ENCODE measurements at regions not wholly inside any gene's neighbourhood (a gene's known extent, or its start where the extent isn't known, plus 50 kb on each side); places are given as distances from the start of the nearest gene placed in this dataset.

DNA sequence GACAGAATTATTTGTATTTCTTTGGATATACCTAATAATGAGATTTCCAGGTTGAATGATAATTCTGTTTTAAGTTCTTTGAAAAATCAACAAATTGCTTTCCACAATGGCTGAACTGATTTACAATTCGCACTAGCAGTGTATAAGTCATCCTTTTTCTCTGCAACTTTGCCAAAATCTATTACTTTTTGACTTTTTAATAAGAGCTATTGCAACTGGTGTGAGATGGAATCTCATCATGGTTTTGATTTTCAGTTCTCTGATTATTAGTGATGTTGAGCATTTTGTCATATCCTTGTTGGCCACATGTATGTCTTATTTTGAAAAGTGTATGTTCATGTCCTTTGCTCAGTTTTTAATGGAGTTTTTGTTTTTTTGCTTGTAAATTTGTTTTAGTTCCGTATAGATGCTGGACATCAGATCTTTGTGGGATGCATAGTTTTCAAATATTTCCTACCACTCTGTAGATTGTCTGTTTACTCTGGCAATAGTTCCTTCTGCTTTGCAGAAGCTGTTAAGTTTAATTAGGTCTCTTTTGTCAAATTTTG lies 409.8 kb upstream of the CITED2 start:
- DNase-seq (ENCODE audit: low read depth, low spot score) = no peak

DNA sequence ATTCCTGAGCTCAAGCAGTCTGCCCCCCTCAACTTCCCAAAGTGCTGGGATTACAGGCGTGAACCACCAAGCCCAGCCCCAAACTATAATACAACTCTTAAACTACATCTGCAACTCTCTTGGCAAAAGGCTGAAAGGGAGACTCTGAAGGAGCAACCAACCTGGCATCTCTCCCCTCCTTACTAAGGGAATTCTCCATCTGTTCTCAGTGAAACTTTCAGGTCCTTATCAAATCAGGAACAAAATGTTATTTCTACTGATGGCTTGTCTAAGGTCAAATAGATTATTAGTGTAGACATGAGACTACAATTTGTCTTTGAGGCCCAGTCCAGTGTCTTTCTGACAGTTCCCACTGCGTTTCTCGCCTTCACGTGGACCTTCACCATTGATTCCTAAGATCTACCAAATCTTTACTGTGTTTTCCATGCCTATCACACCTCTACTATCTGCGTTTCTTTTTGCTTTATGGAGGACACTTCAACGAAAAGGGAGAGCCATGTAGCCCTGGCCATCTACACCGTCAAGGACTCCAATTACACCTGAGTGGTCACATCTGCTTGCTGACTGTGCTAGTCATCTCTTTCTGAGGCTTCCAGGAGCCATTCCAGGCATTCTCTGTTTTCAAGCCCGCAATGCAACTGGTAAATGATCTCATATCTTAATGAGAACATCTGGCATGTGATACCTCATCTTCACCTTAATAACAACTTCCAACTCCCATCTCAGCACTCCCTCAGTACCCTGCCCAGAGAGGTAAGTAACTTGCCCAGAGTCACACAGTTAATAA lies 405.7 kb upstream of the CITED2 start:
- H3K9ac ChIP-seq (ENCODE audit: insufficient read length, low read depth) = no peak overlapping the region
- TF ChIP-seq SUZ12 (IDR thresholded peaks at IDR 0.05; ENCODE audit: extremely low read depth, insufficient read depth, insufficient read length) (no peak), YY1 (IDR thresholded peaks at IDR 0.05; ENCODE audit: insufficient read depth, insufficient read length) (no peak), ZNF274 (IDR thresholded peaks at IDR 0.05; ENCODE audit: low read depth, low read length) (no peak)
- H3K27me3 ChIP-seq (ENCODE audit: insufficient read depth, insufficient read length) = no peaks in the 10 kb centered on the region
- H3K4me1 ChIP-seq (ENCODE audit: insufficient read depth, insufficient read length) = peaks cover 2% of the 10 kb centered on the region
- no peaks in the 10 kb centered on the region for H3K36me3 ChIP-seq (ENCODE audit: insufficient read depth, insufficient read length, low read length)
- DNase-seq (ENCODE audit: low read depth, low spot score) = no peak
- no peak overlapping the region for H3K4me3 ChIP-seq (ENCODE audit: insufficient read length, low read depth)
- H3K9me3 ChIP-seq (ENCODE audit: insufficient read depth, low read length) = peaks cover 8% of the 10 kb centered on the region

More for the DNA sequence above, 409.8 kb upstream of the CITED2 start:
- TF ChIP-seq SUZ12 (IDR thresholded peaks at IDR 0.05; ENCODE audit: extremely low read depth, insufficient read depth, insufficient read length) (no peak), YY1 (IDR thresholded peaks at IDR 0.05; ENCODE audit: insufficient read depth, insufficient read length) (no peak), ZNF274 (IDR thresholded peaks at IDR 0.05; ENCODE audit: low read depth, low read length) (no peak)
- no peaks in the 10 kb centered on the region for H3K4me1 ChIP-seq (ENCODE audit: insufficient read depth, insufficient read length)
- H3K4me3 ChIP-seq (ENCODE audit: insufficient read length, low read depth) = no peak overlapping the region
- no peaks in the 10 kb centered on the region for H3K27me3 ChIP-seq (ENCODE audit: insufficient read depth, insufficient read length)
- H3K9me3 ChIP-seq (ENCODE audit: insufficient read depth, low read length) = peaks cover 8% of the 10 kb centered on the region
- H3K36me3 ChIP-seq (ENCODE audit: insufficient read depth, insufficient read length, low read length) = no peaks in the 10 kb centered on the region
- H3K9ac ChIP-seq (ENCODE audit: insufficient read length, low read depth) = no peak overlapping the region

DNA sequence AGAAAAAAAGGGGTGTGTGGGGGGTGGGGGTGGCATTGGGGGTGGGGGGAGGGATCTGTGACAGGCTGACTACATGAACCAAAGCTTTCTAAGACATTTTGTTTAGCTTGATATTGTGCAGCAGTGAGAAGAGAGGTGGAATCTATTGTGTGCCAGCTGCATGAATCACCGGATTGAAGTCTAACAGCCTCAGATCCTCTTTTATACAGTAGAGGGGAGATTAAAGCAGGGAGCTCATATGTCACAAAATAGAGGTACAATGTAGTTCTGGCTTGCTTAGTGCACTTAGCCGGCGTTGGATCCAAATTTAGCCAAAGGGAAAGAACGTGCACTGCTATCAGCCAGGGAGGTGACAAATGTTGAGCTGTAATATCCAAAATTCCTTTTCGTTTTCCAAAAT lies 404.2 kb upstream of the CITED2 start:
- Histone ChIP-seq H3K9ac (ENCODE audit: insufficient read length, low read depth) (no peak overlapping the region), H3K27me3 (ENCODE audit: insufficient read depth, insufficient read length) (no peaks in the 10 kb centered on the region), H3K36me3 (ENCODE audit: insufficient read depth, insufficient read length, low read length) (no peaks in the 10 kb centered on the region), H3K4me3 (ENCODE audit: insufficient read length, low read depth) (no peak overlapping the region), H3K4me1 (ENCODE audit: insufficient read depth, insufficient read length) (peaks cover 2% of the 10 kb centered on the region), H3K9me3 (ENCODE audit: insufficient read depth, low read length) (peaks cover under 1% of the 10 kb centered on the region; the same call in 1 of the 2 replicates)
- DNase-seq (ENCODE audit: low read depth, low spot score) = no peak
- no peak for TF ChIP-seq ZNF274 (IDR thresholded peaks at IDR 0.05; ENCODE audit: low read depth, low read length)
- no peak for TF ChIP-seq YY1 (IDR thresholded peaks at IDR 0.05; ENCODE audit: insufficient read depth, insufficient read length)
- TF ChIP-seq SUZ12 (IDR thresholded peaks at IDR 0.05; ENCODE audit: extremely low read depth, insufficient read depth, insufficient read length) = no peak

DNA sequence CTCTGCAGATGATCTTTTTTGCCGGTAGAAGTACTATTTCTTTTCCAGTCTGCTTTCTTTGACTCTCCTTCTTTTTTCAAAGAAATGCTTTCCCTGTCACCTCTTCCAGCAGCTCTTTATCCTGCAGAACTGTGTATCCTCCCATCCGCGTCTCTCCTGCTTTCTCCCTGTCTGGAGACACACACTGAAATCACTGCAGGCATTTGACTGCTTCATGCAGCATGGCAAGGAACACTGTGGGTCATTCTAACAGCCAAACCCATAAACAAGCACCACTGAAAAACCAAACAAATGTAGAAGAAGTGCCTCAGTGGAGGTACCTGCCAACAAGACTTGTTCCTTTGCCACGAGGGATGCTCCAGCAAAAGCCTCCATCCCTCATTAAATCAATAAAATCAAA lies 403.7 kb upstream of the CITED2 start:
- no peak for DNase-seq (ENCODE audit: low read depth, low spot score)

DNA sequence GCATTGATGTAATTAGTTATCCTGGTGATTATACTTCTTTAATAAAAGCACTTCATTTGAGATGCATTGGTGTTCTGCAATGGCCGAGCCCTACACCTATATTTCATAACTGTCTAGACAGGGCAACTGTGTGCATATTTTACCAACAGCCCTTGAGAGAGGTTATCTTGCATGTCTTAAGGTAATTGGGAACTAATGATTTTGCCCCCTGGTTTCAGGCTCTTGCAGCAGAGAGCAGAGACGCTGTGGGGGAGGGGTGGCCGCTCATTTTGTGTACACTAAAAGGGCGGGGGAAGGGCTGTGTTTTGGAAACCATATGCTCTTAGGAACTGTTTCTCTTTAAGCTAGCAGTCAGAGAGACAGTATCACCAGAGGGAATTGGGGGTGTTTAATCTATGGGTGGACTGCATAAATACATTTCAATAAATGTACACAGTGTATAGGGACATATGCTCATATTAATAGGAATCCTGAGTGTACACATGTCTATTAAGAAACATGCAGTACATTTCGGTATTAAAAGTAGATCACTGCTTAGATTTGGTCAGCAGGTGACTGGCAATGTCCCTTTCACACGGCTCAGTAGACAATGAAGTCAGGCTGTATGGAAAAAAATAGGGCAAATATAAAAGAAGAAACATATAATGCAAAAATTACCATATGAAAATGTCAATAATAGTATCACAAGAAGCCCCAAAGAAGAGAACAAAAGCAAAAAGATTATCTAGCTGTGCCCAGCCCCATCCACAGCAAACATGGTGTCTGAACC lies 402.9 kb upstream of the CITED2 start:
- H3K27me3 ChIP-seq (ENCODE audit: insufficient read depth, insufficient read length) = no peaks in the 10 kb centered on the region
- no peak overlapping the region for H3K9ac ChIP-seq (ENCODE audit: insufficient read length, low read depth)
- no peaks in the 10 kb centered on the region for H3K9me3 ChIP-seq (ENCODE audit: insufficient read depth, low read length)
- TF ChIP-seq ZNF274 (IDR thresholded peaks at IDR 0.05; ENCODE audit: low read depth, low read length) (no peak), YY1 (IDR thresholded peaks at IDR 0.05; ENCODE audit: insufficient read depth, insufficient read length) (no peak), SUZ12 (IDR thresholded peaks at IDR 0.05; ENCODE audit: extremely low read depth, insufficient read depth, insufficient read length) (no peak)
- H3K36me3 ChIP-seq (ENCODE audit: insufficient read depth, insufficient read length, low read length) = no peaks in the 10 kb centered on the region
- no peak for DNase-seq (ENCODE audit: low read depth, low spot score)
- peaks cover 2% of the 10 kb centered on the region for H3K4me1 ChIP-seq (ENCODE audit: insufficient read depth, insufficient read length)
- no peak overlapping the region for H3K4me3 ChIP-seq (ENCODE audit: insufficient read length, low read depth)

More for the DNA sequence above, 403.7 kb upstream of the CITED2 start:
- TF ChIP-seq ZNF274 (IDR thresholded peaks at IDR 0.05; ENCODE audit: low read depth, low read length) (no peak), SUZ12 (IDR thresholded peaks at IDR 0.05; ENCODE audit: extremely low read depth, insufficient read depth, insufficient read length) (no peak), YY1 (IDR thresholded peaks at IDR 0.05; ENCODE audit: insufficient read depth, insufficient read length) (no peak)
- Histone ChIP-seq H3K4me3 (ENCODE audit: insufficient read length, low read depth) (no peak overlapping the region), H3K4me1 (ENCODE audit: insufficient read depth, insufficient read length) (peaks cover 2% of the 10 kb centered on the region), H3K27me3 (ENCODE audit: insufficient read depth, insufficient read length) (no peaks in the 10 kb centered on the region), H3K36me3 (ENCODE audit: insufficient read depth, insufficient read length, low read length) (no peaks in the 10 kb centered on the region), H3K9me3 (ENCODE audit: insufficient read depth, low read length) (no peaks in the 10 kb centered on the region), H3K9ac (ENCODE audit: insufficient read length, low read depth) (no peak overlapping the region)

DNA sequence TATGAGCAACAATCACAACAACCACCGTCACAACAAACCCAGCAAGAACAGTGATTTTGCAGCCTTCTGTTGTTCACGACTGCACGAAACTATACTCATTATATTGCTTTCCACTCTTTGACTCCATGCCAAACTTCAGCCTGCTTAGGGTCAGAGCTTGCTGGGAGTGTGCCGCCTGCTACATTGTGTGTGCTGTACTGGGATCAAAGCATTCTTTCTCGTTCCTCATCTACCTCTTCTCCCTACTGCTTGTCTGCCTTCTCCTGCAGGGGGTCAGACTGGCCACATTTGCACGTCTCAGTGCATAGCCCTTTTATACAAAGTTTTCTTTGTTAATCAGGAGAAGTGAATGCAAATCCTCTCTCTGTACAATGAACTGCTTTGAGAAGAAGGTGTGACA lies 401.6 kb upstream of the CITED2 start:
- TF ChIP-seq SUZ12 (IDR thresholded peaks at IDR 0.05; ENCODE audit: extremely low read depth, insufficient read depth, insufficient read length) (no peak), YY1 (IDR thresholded peaks at IDR 0.05; ENCODE audit: insufficient read depth, insufficient read length) (no peak)

DNA sequence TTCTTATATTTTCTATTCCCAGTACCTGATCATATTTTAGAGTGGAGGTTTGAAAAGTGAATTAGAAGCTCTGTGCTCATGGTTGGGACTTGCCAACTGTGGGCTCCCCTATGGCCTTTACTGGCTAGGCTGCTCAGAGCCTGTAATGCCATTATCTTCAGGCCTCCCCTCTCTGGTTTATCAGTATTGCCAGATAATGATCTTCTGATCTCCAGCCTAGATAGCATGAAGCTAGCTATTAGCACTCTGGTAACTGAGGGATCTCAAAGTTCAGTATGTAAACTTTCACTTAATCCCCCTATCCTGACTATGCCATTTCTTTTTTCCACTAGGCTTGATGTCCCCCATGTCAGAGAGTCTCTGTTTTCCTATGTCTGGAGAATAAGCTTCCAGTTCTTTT lies 393.7 kb upstream of the CITED2 start:
- Histone ChIP-seq H3K27me3 (ENCODE audit: insufficient read depth, insufficient read length) (no peaks in the 10 kb centered on the region), H3K4me1 (ENCODE audit: insufficient read depth, insufficient read length) (no peaks in the 10 kb centered on the region), H3K9ac (ENCODE audit: insufficient read length, low read depth) (no peak overlapping the region), H3K4me3 (ENCODE audit: insufficient read length, low read depth) (no peak overlapping the region), H3K9me3 (ENCODE audit: insufficient read depth, low read length) (peaks cover 13% of the 10 kb centered on the region), H3K36me3 (ENCODE audit: insufficient read depth, insufficient read length, low read length) (no peaks in the 10 kb centered on the region)
- no peak for DNase-seq (ENCODE audit: low read depth, low spot score)
- TF ChIP-seq SUZ12 (IDR thresholded peaks at IDR 0.05; ENCODE audit: extremely low read depth, insufficient read depth, insufficient read length) (no peak), YY1 (IDR thresholded peaks at IDR 0.05; ENCODE audit: insufficient read depth, insufficient read length) (no peak), ZNF274 (IDR thresholded peaks at IDR 0.05; ENCODE audit: low read depth, low read length) (no peak)

More for the DNA sequence above, 401.6 kb upstream of the CITED2 start:
- Histone ChIP-seq H3K9me3 (ENCODE audit: insufficient read depth, low read length) (no peaks in the 10 kb centered on the region), H3K9ac (ENCODE audit: insufficient read length, low read depth) (no peak overlapping the region), H3K36me3 (ENCODE audit: insufficient read depth, insufficient read length, low read length) (no peaks in the 10 kb centered on the region), H3K27me3 (ENCODE audit: insufficient read depth, insufficient read length) (no peaks in the 10 kb centered on the region), H3K4me3 (ENCODE audit: insufficient read length, low read depth) (no peak overlapping the region), H3K4me1 (ENCODE audit: insufficient read depth, insufficient read length) (peaks cover 2% of the 10 kb centered on the region)
- DNase-seq (ENCODE audit: low read depth, low spot score) = no peak
